A673 (cell line): ENCODE measurements at regions not wholly inside any gene's neighbourhood (a gene's known extent, or its start where the extent isn't known, plus 50 kb on each side); places are given as distances from the start of the nearest gene placed in this dataset.

ENCODE experiments used
- BruUV-seq: library from RNA; stranded (reverse); fragments of 400-500 nt; replicated peaks from 2 replicates; lab custom pipeline; 2021; lab: Mats Ljungman, UMichigan
- CTCF ChIA-PET: fragments of 300-600 bp; sonication (Branson Sonifier 250); formaldehyde crosslinking; loops from one replicate; lab custom pipeline; 2022; ENCODE audit warnings: antibody characterized with exemption; lab: Charles Lee
- POLR2A ChIA-PET: fragments of 300-600 bp; sonication (Branson Sonifier 250); formaldehyde crosslinking; loops from one replicate; lab custom pipeline; 2022; ENCODE audit warnings: antibody characterized with exemption; ENCODE audit not compliant: low non-redundant PET; lab: Charles Lee
- DNase-seq: peaks from one replicate; pipeline ENCODE4 v3.0.0-alpha.2; 2015; ENCODE audit warnings: low spot score
- H3K27ac ChIP-seq: fragments of 200-600 bp; sonication (generic); 2 replicates; pipeline ENCODE4 v1.5.1; 2016; ENCODE audit warnings: mixed run types, low read depth, mild to moderate bottlenecking, mixed read lengths, antibody characterized with exemption, low read length; ENCODE audit not compliant: poor library complexity, severe bottlenecking
- H3K27me3 ChIP-seq: fragments of 200-600 bp; sonication (generic); replicated peaks from 2 replicates; pipeline ENCODE4 v1.6.1; 2017; ENCODE audit warnings: mixed run types, low read depth, mild to moderate bottlenecking, mixed read lengths, antibody characterized with exemption, low read length; ENCODE audit not compliant: insufficient read depth, poor library complexity
- H3K36me3 ChIP-seq: fragments of 200-600 bp; sonication (generic); 2 replicates; pipeline ENCODE4 v1.6.1; 2016; ENCODE audit warnings: mixed run types, mild to moderate bottlenecking, mixed read lengths, antibody characterized with exemption, low read length; ENCODE audit not compliant: insufficient read depth, poor library complexity, severe bottlenecking
- H3K4me1 ChIP-seq: fragments of 200-600 bp; sonication (generic); 2 replicates; pipeline ENCODE4 v1.6.1; 2017; ENCODE audit warnings: mixed run types, mild to moderate bottlenecking, mixed read lengths, antibody characterized with exemption, low read length; ENCODE audit not compliant: insufficient read depth, poor library complexity, severe bottlenecking
- H3K4me3 ChIP-seq: fragments of 200-600 bp; sonication (generic); 2 replicates; pipeline ENCODE4 v1.5.1; 2016; ENCODE audit warnings: low read depth, mixed run types, mild to moderate bottlenecking, mixed read lengths, low read length; ENCODE audit not compliant: poor library complexity, severe bottlenecking
- H3K9me3 ChIP-seq: fragments of 200-600 bp; sonication (generic); 2 replicates; pipeline ENCODE4 v1.6.1; 2016; ENCODE audit warnings: mixed run types, low read depth, mild to moderate bottlenecking, mixed read lengths, antibody characterized with exemption, low read length; ENCODE audit not compliant: poor library complexity, severe bottlenecking
- CTCF ChIP-seq: fragments of 300-800, 200-600 bp; sonication (generic); conservative IDR thresholded peaks from 2 replicates; pipeline ENCODE4 v1.5.1; 2017; ENCODE audit warnings: low read depth, mild to moderate bottlenecking, antibody characterized with exemption, low read length, moderate library complexity, mixed read lengths
- EZH2 ChIP-seq: fragments of 200-600 bp; sonication (generic); IDR thresholded peaks from 2 replicates; pipeline ENCODE4 v1.6.1; 2017; ENCODE audit warnings: borderline replicate concordance, low read depth, mild to moderate bottlenecking, mixed read lengths, antibody characterized with exemption, low read length; ENCODE audit not compliant: poor library complexity, severe bottlenecking
- intact Hi-C: fragments of 100-400 bp; cut with micrococcal nuclease; formaldehyde crosslinking; loops from one replicate; pipeline ENCODE4 v1.10.0; 2022; ENCODE audit not compliant: unreplicated experiment

GRCh38 chr12:43118881-43119280 lies 433.1 kb downstream of the ADAMTS20 start:
- H3K27me3 ChIP-seq: no peaks in the 10 kb centered on the region
- ChIA-PET CTCF (no interaction called here), POLR2A (no interaction called here)
- H3K4me1 ChIP-seq: no peaks in the 10 kb centered on the region
- intact Hi-C loops: no loop called here
- H3K36me3 ChIP-seq: no peaks in the 10 kb centered on the region
- no peak for DNase-seq
- BruUV-seq: no TSS peak
- no peak overlapping the region for H3K27ac ChIP-seq
- no peaks in the 10 kb centered on the region for H3K9me3 ChIP-seq
- no peak overlapping the region for H3K4me3 ChIP-seq
- TF ChIP-seq EZH2 (no peak), CTCF (no peak)

GRCh38 chr12:43118234-43118633 lies 433.8 kb downstream of the ADAMTS20 start:
- CTCF ChIA-PET: no interaction called here
- H3K4me1 ChIP-seq: no peaks in the 10 kb centered on the region
- TF ChIP-seq EZH2 (no peak), CTCF (no peak)
- intact Hi-C loops: no loop called here
- BruUV-seq: no TSS peak
- POLR2A ChIA-PET: no interaction called here
- H3K27ac ChIP-seq: no peak overlapping the region
- no peaks in the 10 kb centered on the region for H3K27me3 ChIP-seq
- no peaks in the 10 kb centered on the region for H3K36me3 ChIP-seq
- no peak for DNase-seq
- no peak overlapping the region for H3K4me3 ChIP-seq
- no peaks in the 10 kb centered on the region for H3K9me3 ChIP-seq

- Histone ChIP-seq H3K27ac (no peak overlapping the region), H3K4me1 (no peaks in the 10 kb centered on the region), H3K9me3 (no peaks in the 10 kb centered on the region), H3K4me3 (no peak overlapping the region), H3K36me3 (no peaks in the 10 kb centered on the region), H3K27me3 (no peaks in the 10 kb centered on the region)
- TF ChIP-seq EZH2 (no peak), CTCF (no peak)
- POLR2A ChIA-PET: no interaction called here
- no TSS peak for BruUV-seq
- CTCF ChIA-PET: no interaction called here
- intact Hi-C loops: no loop called here
- no peak for DNase-seq
Observed at GRCh38 chr12:43117226-43117930, 434.6 kb downstream of the ADAMTS20 start.
